SU-DHL-6 (cell line): ENCODE measurements at regions not wholly inside any gene's neighbourhood (a gene's known extent, or its start where the extent isn't known, plus 50 kb on each side); places are given as distances from the start of the nearest gene placed in this dataset.

ENCODE experiments used
- CTCF ChIP-seq: fragments of 200-600 bp; sonication (generic); IDR thresholded peaks from one replicate; pipeline ENCODE4 v1.5.1; 2017; ENCODE audit warnings: antibody characterized with exemption, mild to moderate bottlenecking, low read length, moderate library complexity; ENCODE audit not compliant: insufficient read depth, poor library complexity, severe bottlenecking
- EZH2phosphoT487 ChIP-seq: fragments of 200-600 bp; sonication (generic), shearing (Covaris generic); conservative IDR thresholded peaks from 2 replicates; pipeline ENCODE4 v1.6.1; 2018; ENCODE audit warnings: mild to moderate bottlenecking, antibody characterized with exemption, low read length, moderate library complexity, mixed read lengths

DNA sequence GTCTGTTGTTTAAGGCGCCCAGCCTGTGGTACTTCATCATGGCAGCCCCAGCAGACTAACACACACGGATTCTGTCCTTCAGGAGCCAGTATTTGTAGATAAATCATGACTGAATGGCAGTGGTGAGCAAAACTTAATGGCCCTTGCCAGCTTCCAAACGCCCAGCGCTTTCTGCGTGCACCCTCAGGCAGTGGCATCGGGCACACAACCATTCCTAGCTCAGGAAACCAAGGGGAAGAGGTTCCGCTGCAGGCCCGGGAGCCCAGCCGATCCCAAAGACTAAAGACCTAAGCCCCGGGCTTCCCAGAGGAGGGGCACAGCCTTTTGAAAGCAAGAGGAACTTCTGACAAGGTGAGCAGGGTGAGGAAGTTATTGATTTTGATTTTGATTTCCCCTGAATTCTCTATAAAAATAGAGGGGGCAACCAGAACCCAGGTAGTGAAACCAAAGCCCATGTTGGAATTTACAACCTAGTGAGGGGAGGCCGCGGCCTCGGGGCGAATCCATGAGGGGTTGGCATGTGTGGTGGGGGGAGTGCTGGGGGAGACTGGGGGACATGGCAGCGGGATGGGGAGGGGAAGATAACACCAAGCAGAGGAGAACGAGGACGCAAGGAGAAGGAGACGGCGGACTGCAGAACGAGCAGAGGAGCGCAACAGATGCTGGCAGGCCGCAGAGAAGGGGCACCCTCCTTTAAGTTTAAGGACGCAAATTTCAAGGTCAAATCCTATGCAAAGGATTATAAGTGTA lies 79.9 kb upstream of the SEPTIN5 start:
- no peak for TF ChIP-seq CTCF
- no peak for TF ChIP-seq EZH2phosphoT487
